Keratinocyte (primary cell): ENCODE measurements at regions not wholly inside any gene's neighbourhood (a gene's known extent, or its start where the extent isn't known, plus 50 kb on each side); places are given as distances from the start of the nearest gene placed in this dataset.

Experiments
- DNase-seq: peaks from one replicate; pipeline ENCODE4 v3.0.0-alpha.2; 2011; ENCODE audit warnings: low read depth, missing footprints, low spot score
- FAIRE-seq: peaks from 2 replicates; lab custom pipeline; 2011; peaks lifted over from hg19 to GRCh38; lab: Jason Lieb, UNC
- H2AFZ ChIP-seq: 2 replicates; pipeline ENCODE4 v1.6.0; 2012; ENCODE audit warnings: low read length, control low read depth, inconsistent platforms; ENCODE audit not compliant: control insufficient read depth
- H3K27ac ChIP-seq: 2 replicates; pipeline ENCODE4 v1.5.1; 2011; ENCODE audit warnings: low read length; ENCODE audit not compliant: control insufficient read depth, insufficient read depth
- H3K27me3 ChIP-seq: 3 replicates; pipeline ENCODE4 v1.6.0; 2011; ENCODE audit warnings: low read length; ENCODE audit not compliant: control insufficient read depth, insufficient read depth; ENCODE audit errors: extremely low read depth
- H3K36me3 ChIP-seq, 2 experiments: 2 replicates in 1 of 2; 3 replicates in 1 of 2; pipeline ENCODE4 v1.5.1; 2011; ENCODE audit warnings: low read length in 2 of 2, mild to moderate bottlenecking in 1 of 2; ENCODE audit not compliant: control insufficient read depth in 2 of 2, insufficient read depth in 2 of 2; ENCODE audit errors: extremely low read depth in 1 of 2
- H3K4me1 ChIP-seq: 3 replicates; pipeline ENCODE4 v1.5.1; 2011; ENCODE audit warnings: low read length; ENCODE audit not compliant: control insufficient read depth, insufficient read depth; ENCODE audit errors: extremely low read depth
- H3K4me2 ChIP-seq: 3 replicates; pipeline ENCODE4 v1.6.0; 2011; ENCODE audit warnings: low read depth, low read length; ENCODE audit not compliant: control insufficient read depth, insufficient read depth; ENCODE audit errors: extremely low read depth
- H3K4me3 ChIP-seq, 3 experiments: fragments of 200-600 bp in 1 of 3; sonication (generic) in 1 of 3; 2 replicates in 2 of 3; 3 replicates in 1 of 3; pipeline ENCODE4 v1.5.1; 2011 to 2016; ENCODE audit warnings: low read length in 3 of 3, mild to moderate bottlenecking in 3 of 3, control low read depth in 2 of 3, inconsistent platforms in 1 of 3, low read depth in 1 of 3, mixed read lengths in 1 of 3, mixed run types in 1 of 3, moderate library complexity in 1 of 3; ENCODE audit not compliant: control insufficient read depth in 2 of 3, insufficient read depth in 2 of 3; ENCODE audit errors: extremely low read depth in 1 of 3
- H3K79me2 ChIP-seq: 2 replicates; pipeline ENCODE4 v1.6.0; 2012; ENCODE audit warnings: low read length; ENCODE audit not compliant: control insufficient read depth, insufficient read depth
- H3K9ac ChIP-seq: 3 replicates; pipeline ENCODE4 v1.6.0; 2011; ENCODE audit warnings: low read length; ENCODE audit not compliant: control insufficient read depth, insufficient read depth; ENCODE audit errors: extremely low read depth
- H3K9me1 ChIP-seq: 3 replicates; pipeline ENCODE4 v1.6.0; 2011; ENCODE audit warnings: low read length; ENCODE audit not compliant: control insufficient read depth, insufficient read depth; ENCODE audit errors: extremely low read depth
- H3K9me3 ChIP-seq: 2 replicates; pipeline ENCODE4 v1.5.1; 2012; ENCODE audit warnings: low read depth, low read length; ENCODE audit not compliant: control insufficient read depth
- H4K20me1 ChIP-seq: 3 replicates; pipeline ENCODE4 v1.6.0; 2011; ENCODE audit warnings: low read length; ENCODE audit not compliant: control insufficient read depth, insufficient read depth; ENCODE audit errors: extremely low read depth
- CTCF ChIP-seq, 3 experiments: IDR thresholded peaks in 1 of 3; conservative IDR thresholded peaks in 1 of 3; optimal IDR thresholded peaks in 1 of 3; 2 replicates in 2 of 3; 3 replicates in 1 of 3; pipeline versions ENCODE3 to v1.5.1; 2011; ENCODE audit warnings: low read length in 3 of 3, mild to moderate bottlenecking in 3 of 3, moderate library complexity in 2 of 3, control low read depth in 1 of 3, inconsistent platforms in 1 of 3; ENCODE audit not compliant: insufficient read depth in 2 of 3; ENCODE audit errors: extremely low read depth in 1 of 3
- EZH2 ChIP-seq: IDR thresholded peaks from one replicate; pipeline ENCODE4 v1.6.1; 2012; ENCODE audit warnings: inconsistent platforms, mild to moderate bottlenecking, low read length, moderate library complexity
- dilution Hi-C: fragments of 300-500 bp; cut with MboI; formaldehyde crosslinking; loops from one replicate; pipeline ENCODE4 v1.7.0; 2020; ENCODE audit warnings: low sequenced_read_pairs; ENCODE audit not compliant: extremely low pct_ligation_motif_present

- Histone ChIP-seq H3K27me3 (no peaks in the 10 kb centered on the region), H3K4me3 (no peak overlapping the region), H3K9me3 (no peaks in the 10 kb centered on the region), H3K79me2 (no peaks in the 10 kb centered on the region), H3K4me2 (no peak overlapping the region), H3K27ac (no peak overlapping the region), H3K9ac (no peak overlapping the region), H3K9me1 (no peaks in the 10 kb centered on the region), H3K4me1 (no peaks in the 10 kb centered on the region), H3K36me3 (no peaks in the 10 kb centered on the region), H4K20me1 (no peaks in the 10 kb centered on the region), H2AFZ (no peak overlapping the region)
- no peak for DNase-seq
- TF ChIP-seq EZH2, result no peak
- TF ChIP-seq CTCF (optimal IDR thresholded peaks at IDR 0.05 in 1 of 3, IDR thresholded peaks at IDR 0.05 in 1 of 3, conservative IDR thresholded peaks at IDR 0.05 in 1 of 3; ENCODE audit: extremely low read depth in 1 of 3, insufficient read depth in 2 of 3, low read length in 3 of 3), result no peak
- dilution Hi-C loops, result no loop called here
- FAIRE-seq, result no peak
Measured at GRCh38 chr11:37951996-37952395, 1354.0 kb upstream of the RAG2 start.

- Histone ChIP-seq H3K9ac (no peak overlapping the region), H4K20me1 (no peaks in the 10 kb centered on the region), H3K36me3 (no peaks in the 10 kb centered on the region), H2AFZ (no peak overlapping the region), H3K9me3 (no peaks in the 10 kb centered on the region), H3K4me3 (no peak overlapping the region), H3K79me2 (no peaks in the 10 kb centered on the region), H3K4me2 (no peak overlapping the region), H3K27ac (no peak overlapping the region), H3K27me3 (no peaks in the 10 kb centered on the region), H3K9me1 (no peaks in the 10 kb centered on the region), H3K4me1 (no peaks in the 10 kb centered on the region)
- FAIRE-seq (no peak), DNase-seq (no peak)
- dilution Hi-C loops, result no loop called here
- TF ChIP-seq CTCF (optimal IDR thresholded peaks at IDR 0.05 in 1 of 3, IDR thresholded peaks at IDR 0.05 in 1 of 3, conservative IDR thresholded peaks at IDR 0.05 in 1 of 3; ENCODE audit: extremely low read depth in 1 of 3, insufficient read depth in 2 of 3, low read length in 3 of 3), result no peak
- TF ChIP-seq EZH2, result no peak
Measured at GRCh38 chr11:37948258-37948657, 1350.2 kb upstream of the RAG2 start.
